Activated naive CD8-positive, alpha-beta T cell treated with anti-CD3 and anti-CD28 coated beads, Interleukin-2, amount 10 ng/mL, durations not matched to agents 7 days and 5 days (primary cell): ENCODE measurements at regions not wholly inside any gene's neighbourhood (a gene's known extent, or its start where the extent isn't known, plus 50 kb on each side); places are given as distances from the start of the nearest gene placed in this dataset.
"Not testable (repeated sequence)": the region's sequence is repeated elsewhere in the genome, so short reads cannot be mapped to it uniquely, and the experiment has no call there.

Experiments used
- ATAC-seq: fragments of 150-1000 bp; cut with Tn5 transposase; one replicate; pipeline ENCODE4 v1.10.0; 2021; ENCODE audit warnings: low read depth, moderate library complexity
- POLR2A ChIA-PET: fragments of 350-600 bp; sonication (Branson Sonifier 250); formaldehyde crosslinking; loops from one replicate; lab custom pipeline; 2021; ENCODE audit warnings: antibody characterized with exemption; lab: Charles Lee
- DNase-seq: peaks from one replicate; pipeline ENCODE4 v3.0.0; 2021
- H3K27ac Mint-ChIP-seq: one replicate; pipeline ENCODE4 v1.8.0; 2022; ENCODE audit warnings: mild to moderate bottlenecking, mixed read lengths
- H3K27me3 Mint-ChIP-seq: one replicate; pipeline ENCODE4 v1.8.0; 2022; ENCODE audit warnings: mild to moderate bottlenecking, moderate library complexity, mixed read lengths
- H3K36me3 Mint-ChIP-seq: one replicate; pipeline ENCODE4 v1.8.0; 2021; ENCODE audit warnings: mild to moderate bottlenecking, mixed read lengths
- H3K4me1 Mint-ChIP-seq: one replicate; pipeline ENCODE4 v1.8.0; 2021; ENCODE audit warnings: mixed read lengths
- H3K4me3 Mint-ChIP-seq: one replicate; pipeline ENCODE4 v1.8.0; 2022; ENCODE audit warnings: mild to moderate bottlenecking, moderate library complexity, mixed read lengths
- H3K9me3 Mint-ChIP-seq: one replicate; pipeline ENCODE4 v1.8.0; 2021; ENCODE audit warnings: mixed read lengths

GRCh38 chr2:91559886-91560614, 2868.6 kb downstream of the RPIA start:
- H3K27ac Mint-ChIP-seq, H3K36me3 Mint-ChIP-seq, POLR2A ChIA-PET: not testable (repeated sequence)

GRCh38 chr2:91562184-91562583, 2870.7 kb downstream of the RPIA start:
- H3K4me1 Mint-ChIP-seq, H3K9me3 Mint-ChIP-seq, ATAC-seq, H3K27me3 Mint-ChIP-seq, H3K4me3 Mint-ChIP-seq, DNase-seq, H3K36me3 Mint-ChIP-seq, POLR2A ChIA-PET, H3K27ac Mint-ChIP-seq: not testable (repeated sequence)

More at GRCh38 chr2:91559886-91560614, 2868.6 kb downstream of the RPIA start:
- not testable (repeated sequence) for H3K27me3 Mint-ChIP-seq, H3K4me1 Mint-ChIP-seq, H3K4me3 Mint-ChIP-seq, H3K9me3 Mint-ChIP-seq, ATAC-seq, DNase-seq

GRCh38 chr2:91564700-91565099, 2873.2 kb downstream of the RPIA start:
- POLR2A ChIA-PET, H3K27ac Mint-ChIP-seq, DNase-seq, H3K27me3 Mint-ChIP-seq, H3K4me1 Mint-ChIP-seq, ATAC-seq, H3K36me3 Mint-ChIP-seq, H3K9me3 Mint-ChIP-seq, H3K4me3 Mint-ChIP-seq: not testable (repeated sequence)

- H3K27ac Mint-ChIP-seq, ATAC-seq, DNase-seq, POLR2A ChIA-PET, H3K4me3 Mint-ChIP-seq, H3K36me3 Mint-ChIP-seq, H3K27me3 Mint-ChIP-seq, H3K9me3 Mint-ChIP-seq, H3K4me1 Mint-ChIP-seq: not testable (repeated sequence)
Measured at GRCh38 chr2:91565689-91566430, 2874.4 kb downstream of the RPIA start.

GRCh38 chr2:91566611-91567010, 2875.1 kb downstream of the RPIA start:
- POLR2A ChIA-PET, H3K36me3 Mint-ChIP-seq, H3K27me3 Mint-ChIP-seq, DNase-seq, H3K9me3 Mint-ChIP-seq, H3K27ac Mint-ChIP-seq, H3K4me3 Mint-ChIP-seq, ATAC-seq, H3K4me1 Mint-ChIP-seq: not testable (repeated sequence)

GRCh38 chr2:91567546-91568335, 2876.3 kb downstream of the RPIA start:
- POLR2A ChIA-PET, H3K27me3 Mint-ChIP-seq, H3K27ac Mint-ChIP-seq, H3K4me3 Mint-ChIP-seq, ATAC-seq, DNase-seq, H3K36me3 Mint-ChIP-seq, H3K4me1 Mint-ChIP-seq, H3K9me3 Mint-ChIP-seq: not testable (repeated sequence)

GRCh38 chr2:91568391-91569338, 2877.2 kb downstream of the RPIA start:
- H3K36me3 Mint-ChIP-seq, H3K4me3 Mint-ChIP-seq, ATAC-seq, H3K27ac Mint-ChIP-seq, POLR2A ChIA-PET, DNase-seq, H3K27me3 Mint-ChIP-seq, H3K9me3 Mint-ChIP-seq, H3K4me1 Mint-ChIP-seq: not testable (repeated sequence)

- H3K9me3 Mint-ChIP-seq, H3K4me1 Mint-ChIP-seq, POLR2A ChIA-PET, ATAC-seq, H3K27ac Mint-ChIP-seq, DNase-seq, H3K36me3 Mint-ChIP-seq, H3K27me3 Mint-ChIP-seq, H3K4me3 Mint-ChIP-seq: not testable (repeated sequence)
Measured at GRCh38 chr2:91571239-91571923, 2879.9 kb downstream of the RPIA start.

GRCh38 chr2:91573018-91573417, 2881.5 kb downstream of the RPIA start:
- H3K4me3 Mint-ChIP-seq, H3K9me3 Mint-ChIP-seq, H3K27ac Mint-ChIP-seq, H3K4me1 Mint-ChIP-seq, H3K36me3 Mint-ChIP-seq, H3K27me3 Mint-ChIP-seq, POLR2A ChIA-PET, ATAC-seq, DNase-seq: not testable (repeated sequence)

- H3K27ac Mint-ChIP-seq, POLR2A ChIA-PET, H3K27me3 Mint-ChIP-seq, DNase-seq, ATAC-seq, H3K4me1 Mint-ChIP-seq, H3K4me3 Mint-ChIP-seq, H3K36me3 Mint-ChIP-seq, H3K9me3 Mint-ChIP-seq: not testable (repeated sequence)
Measured at GRCh38 chr2:91573755-91574154, 2882.3 kb downstream of the RPIA start.

GRCh38 chr2:91574255-91574654, 2882.8 kb downstream of the RPIA start:
- H3K9me3 Mint-ChIP-seq, POLR2A ChIA-PET, H3K27ac Mint-ChIP-seq, DNase-seq, ATAC-seq, H3K27me3 Mint-ChIP-seq, H3K4me3 Mint-ChIP-seq, H3K4me1 Mint-ChIP-seq, H3K36me3 Mint-ChIP-seq: not testable (repeated sequence)

- H3K4me3 Mint-ChIP-seq, DNase-seq, H3K36me3 Mint-ChIP-seq, H3K27ac Mint-ChIP-seq, H3K4me1 Mint-ChIP-seq, ATAC-seq, H3K9me3 Mint-ChIP-seq, POLR2A ChIA-PET, H3K27me3 Mint-ChIP-seq: not testable (repeated sequence)
Measured at GRCh38 chr2:91575701-91576100, 2884.2 kb downstream of the RPIA start.
